DND-41 (cell line): ENCODE measurements at regions not wholly inside any gene's neighbourhood (a gene's known extent, or its start where the extent isn't known, plus 50 kb on each side); places are given as distances from the start of the nearest gene placed in this dataset.

Experiments
- EZH2 ChIP-seq: IDR thresholded peaks from 3 replicates; pipeline ENCODE4 v1.6.1; 2012; ENCODE audit warnings: borderline replicate concordance, low read depth, mild to moderate bottlenecking, moderate library complexity, low read length, inconsistent platforms; ENCODE audit not compliant: severe bottlenecking
- TF ChIP-seq, protein P1 (sequence below): IDR thresholded peaks from 2 replicates; pipeline ENCODE4 v1.5.1; 2012; ENCODE audit warnings: borderline replicate concordance, low read length, moderate library complexity, mild to moderate bottlenecking; ENCODE audit not compliant: poor library complexity, severe bottlenecking; ENCODE audit errors: extremely low read depth

- TF ChIP-seq, protein P1, sequence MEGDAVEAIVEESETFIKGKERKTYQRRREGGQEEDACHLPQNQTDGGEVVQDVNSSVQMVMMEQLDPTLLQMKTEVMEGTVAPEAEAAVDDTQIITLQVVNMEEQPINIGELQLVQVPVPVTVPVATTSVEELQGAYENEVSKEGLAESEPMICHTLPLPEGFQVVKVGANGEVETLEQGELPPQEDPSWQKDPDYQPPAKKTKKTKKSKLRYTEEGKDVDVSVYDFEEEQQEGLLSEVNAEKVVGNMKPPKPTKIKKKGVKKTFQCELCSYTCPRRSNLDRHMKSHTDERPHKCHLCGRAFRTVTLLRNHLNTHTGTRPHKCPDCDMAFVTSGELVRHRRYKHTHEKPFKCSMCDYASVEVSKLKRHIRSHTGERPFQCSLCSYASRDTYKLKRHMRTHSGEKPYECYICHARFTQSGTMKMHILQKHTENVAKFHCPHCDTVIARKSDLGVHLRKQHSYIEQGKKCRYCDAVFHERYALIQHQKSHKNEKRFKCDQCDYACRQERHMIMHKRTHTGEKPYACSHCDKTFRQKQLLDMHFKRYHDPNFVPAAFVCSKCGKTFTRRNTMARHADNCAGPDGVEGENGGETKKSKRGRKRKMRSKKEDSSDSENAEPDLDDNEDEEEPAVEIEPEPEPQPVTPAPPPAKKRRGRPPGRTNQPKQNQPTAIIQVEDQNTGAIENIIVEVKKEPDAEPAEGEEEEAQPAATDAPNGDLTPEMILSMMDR, result no peak
- TF ChIP-seq EZH2, result no peak
Observed at GRCh38 chr2:198597648-198598047, 793.3 kb downstream of the PLCL1 start.
